Endothelial cell of umbilical vein (primary cell): ENCODE measurements at regions not wholly inside any gene's neighbourhood (a gene's known extent, or its start where the extent isn't known, plus 50 kb on each side); places are given as distances from the start of the nearest gene placed in this dataset.

Experiments
- BruUV-seq: library from RNA; stranded (reverse); fragments of 400-500 nt; replicated peaks from 2 replicates; lab custom pipeline; 2021; lab: Mats Ljungman, UMichigan
- CTCF ChIA-PET: fragments of 300-600, 350-600 bp; sonication (Branson Sonifier 250); formaldehyde crosslinking; loops from one replicate; lab custom pipeline; 2021; ENCODE audit warnings: antibody characterized with exemption, inconsistent platforms; lab: Charles Lee
- POLR2A ChIA-PET: fragments of 300-600, 350-600 bp; sonication (Branson Sonifier 250); formaldehyde crosslinking; loops from one replicate; lab custom pipeline; 2021; ENCODE audit warnings: antibody characterized with exemption, inconsistent platforms; lab: Charles Lee
- DNase-seq: peaks from one replicate; pipeline ENCODE4 v3.0.0-alpha.2; 2011; ENCODE audit warnings: low read depth, low spot score
- FAIRE-seq: peaks from 2 replicates; lab custom pipeline; 2011; peaks lifted over from hg19 to GRCh38; lab: Jason Lieb, UNC
- H2AFZ ChIP-seq: 2 replicates; pipeline ENCODE4 v1.6.0; 2012; ENCODE audit warnings: low read depth, low read length, control low read depth, inconsistent platforms
- H3K27ac ChIP-seq: 2 replicates; pipeline ENCODE4 v1.5.1; 2011; ENCODE audit warnings: low read depth, mild to moderate bottlenecking, control low read depth, low read length, moderate library complexity; ENCODE audit not compliant: insufficient read depth
- H3K27me3 ChIP-seq, 2 experiments: 2 replicates each; pipeline versions ENCODE4 v1.6.0 to v1.6.1; 2011; ENCODE audit warnings: low read length in 2 of 2, mixed read lengths in 1 of 2; ENCODE audit not compliant: control insufficient read depth in 2 of 2, insufficient read depth in 2 of 2
- H3K36me3 ChIP-seq, 2 experiments: 2 replicates in 1 of 2; 3 replicates in 1 of 2; pipeline ENCODE4 v1.5.1; 2011; ENCODE audit warnings: low read length in 2 of 2, mild to moderate bottlenecking in 1 of 2, moderate library complexity in 1 of 2; ENCODE audit not compliant: control insufficient read depth in 2 of 2, insufficient read depth in 2 of 2; ENCODE audit errors: extremely low read depth in 1 of 2
- H3K4me1 ChIP-seq: 3 replicates; pipeline ENCODE4 v1.5.1; 2011; ENCODE audit warnings: mild to moderate bottlenecking, low read length; ENCODE audit not compliant: control insufficient read depth, insufficient read depth; ENCODE audit errors: extremely low read depth
- H3K4me2 ChIP-seq: 2 replicates; pipeline ENCODE4 v1.6.1; 2011; ENCODE audit warnings: low read length, control low read depth, mixed read lengths; ENCODE audit not compliant: insufficient read depth
- H3K4me3 ChIP-seq, 3 experiments: fragments of 200-600 bp in 1 of 3; sonication (generic), shearing (Covaris generic) in 1 of 3; replicated peaks in 1 of 3; 2 replicates each; pipeline ENCODE4 v1.5.1; 2011 to 2016; ENCODE audit warnings: control low read depth in 3 of 3, low read length in 3 of 3, mild to moderate bottlenecking in 2 of 3, inconsistent platforms in 1 of 3, low read depth in 1 of 3, moderate library complexity in 1 of 3; ENCODE audit not compliant: insufficient read depth in 1 of 3
- H3K79me2 ChIP-seq: 2 replicates; pipeline ENCODE4 v1.6.0; 2012; ENCODE audit warnings: low read length, inconsistent platforms; ENCODE audit not compliant: control insufficient read depth, insufficient read depth
- H3K9ac ChIP-seq: replicated peaks from 2 replicates; pipeline ENCODE3; 2011; ENCODE audit warnings: low read length, control low read depth; ENCODE audit not compliant: insufficient read depth; ENCODE audit errors: extremely low read depth
- H3K9me1 ChIP-seq: replicated peaks from 3 replicates; pipeline ENCODE4 v1.6.0; 2011; ENCODE audit warnings: mild to moderate bottlenecking, low read length; ENCODE audit not compliant: control insufficient read depth, insufficient read depth; ENCODE audit errors: extremely low read depth
- H3K9me3 ChIP-seq: replicated peaks from 2 replicates; pipeline ENCODE4 v1.5.1; 2012; ENCODE audit warnings: low read length, inconsistent platforms; ENCODE audit not compliant: control insufficient read depth, insufficient read depth
- H4K20me1 ChIP-seq: replicated peaks from 2 replicates; pipeline ENCODE3; 2011; ENCODE audit warnings: mild to moderate bottlenecking, low read length; ENCODE audit not compliant: control insufficient read depth, insufficient read depth; ENCODE audit errors: extremely low read depth
- CTCF ChIP-seq, 2 donors: IDR thresholded peaks; 1 replicate in 1 of 2; 2 replicates in 1 of 2; pipeline ENCODE4 v1.5.1; 2011; ENCODE audit warnings: low read length in 2 of 2, mild to moderate bottlenecking in 2 of 2, moderate library complexity in 2 of 2, control low read depth in 1 of 2, inconsistent platforms in 1 of 2, low read depth in 1 of 2; ENCODE audit not compliant: insufficient read depth in 1 of 2; ENCODE audit errors: extremely low read depth in 1 of 2
- EZH2 ChIP-seq: IDR thresholded peaks from 2 replicates; pipeline ENCODE4 v1.6.1; 2012; ENCODE audit warnings: borderline replicate concordance, low read depth, mild to moderate bottlenecking, moderate library complexity, low read length, inconsistent platforms; ENCODE audit not compliant: severe bottlenecking
- FOS ChIP-seq: IDR thresholded peaks from 2 replicates; pipeline ENCODE4 v1.6.1; 2011; ENCODE audit warnings: mild to moderate bottlenecking, low read length, moderate library complexity, borderline replicate concordance; ENCODE audit not compliant: insufficient read depth
- GATA2 ChIP-seq: IDR thresholded peaks from 2 replicates; pipeline ENCODE4 v1.7.0; 2011; ENCODE audit warnings: low read depth, mild to moderate bottlenecking, moderate library complexity, mixed read lengths, low read length; ENCODE audit not compliant: insufficient read length, insufficient read depth
- MYC ChIP-seq: IDR thresholded peaks from one replicate; pipeline ENCODE4 v1.6.1; 2011; ENCODE audit warnings: mild to moderate bottlenecking, low read depth, low read length
- POLR2A ChIP-seq: IDR thresholded peaks from 2 replicates; pipeline ENCODE4 v1.6.1; 2012; ENCODE audit warnings: low read depth, mild to moderate bottlenecking, control low read depth, low read length
- dilution Hi-C: fragments of 300-500 bp; cut with MboI; formaldehyde crosslinking; loops from one replicate; pipeline ENCODE4 v1.15.0; 2019; ENCODE audit warnings: low sequenced_read_pairs; ENCODE audit not compliant: extremely low pct_ligation_motif_present
- intact Hi-C: fragments of 100-400 bp; cut with micrococcal nuclease; formaldehyde crosslinking; loops from one replicate; pipeline ENCODE4 v1.10.0; 2022
- TF ChIP-seq, protein P1 (sequence below): IDR thresholded peaks from 2 replicates; pipeline ENCODE4 v1.6.1; 2011; ENCODE audit not compliant: insufficient read depth, insufficient read length

DNA sequence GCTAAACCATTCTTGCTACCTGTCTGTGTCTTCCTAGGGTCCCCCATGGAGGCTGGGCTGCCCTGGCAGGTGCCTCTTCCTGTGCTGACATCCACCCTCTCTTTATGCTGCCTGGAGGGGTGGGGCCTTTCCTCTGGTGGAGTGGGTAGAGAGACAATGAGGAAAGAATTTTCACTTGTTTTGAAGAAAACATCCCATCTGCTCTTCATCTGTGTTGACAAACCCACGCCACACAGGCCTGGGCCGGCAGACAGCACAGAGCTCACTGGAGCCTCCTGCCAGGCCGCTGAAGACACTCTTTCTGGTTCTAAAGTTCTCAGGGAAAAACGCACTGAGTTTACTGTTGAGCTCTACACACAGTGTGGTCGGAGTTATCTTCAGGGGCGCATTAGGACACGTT, 328.2 kb downstream of the GLRX3 start:
- no peaks in the 10 kb centered on the region for H4K20me1 ChIP-seq
- FAIRE-seq (no peak), DNase-seq (no peak)
- H3K27ac ChIP-seq: no peak overlapping the region
- dilution Hi-C loops: no loop called here
- no peak overlapping the region for H2AFZ ChIP-seq
- no peaks in the 10 kb centered on the region for H3K79me2 ChIP-seq
- no peaks in the 10 kb centered on the region for H3K4me1 ChIP-seq
- H3K27me3 ChIP-seq: no peaks in the 10 kb centered on the region
- no peak overlapping the region for H3K4me2 ChIP-seq
- no peak for TF ChIP-seq EZH2
- no peak for TF ChIP-seq MYC
- intact Hi-C loops: no loop called here
- peaks cover 7% of the 10 kb centered on the region for H3K9me3 ChIP-seq
- ChIA-PET POLR2A (no interaction called here), CTCF (no interaction called here)
- H3K4me3 ChIP-seq: no peak overlapping the region
- no TSS peak for BruUV-seq
- H3K36me3 ChIP-seq: no peaks in the 10 kb centered on the region
- no peaks in the 10 kb centered on the region for H3K9me1 ChIP-seq
- no peak overlapping the region for H3K9ac ChIP-seq

DNA sequence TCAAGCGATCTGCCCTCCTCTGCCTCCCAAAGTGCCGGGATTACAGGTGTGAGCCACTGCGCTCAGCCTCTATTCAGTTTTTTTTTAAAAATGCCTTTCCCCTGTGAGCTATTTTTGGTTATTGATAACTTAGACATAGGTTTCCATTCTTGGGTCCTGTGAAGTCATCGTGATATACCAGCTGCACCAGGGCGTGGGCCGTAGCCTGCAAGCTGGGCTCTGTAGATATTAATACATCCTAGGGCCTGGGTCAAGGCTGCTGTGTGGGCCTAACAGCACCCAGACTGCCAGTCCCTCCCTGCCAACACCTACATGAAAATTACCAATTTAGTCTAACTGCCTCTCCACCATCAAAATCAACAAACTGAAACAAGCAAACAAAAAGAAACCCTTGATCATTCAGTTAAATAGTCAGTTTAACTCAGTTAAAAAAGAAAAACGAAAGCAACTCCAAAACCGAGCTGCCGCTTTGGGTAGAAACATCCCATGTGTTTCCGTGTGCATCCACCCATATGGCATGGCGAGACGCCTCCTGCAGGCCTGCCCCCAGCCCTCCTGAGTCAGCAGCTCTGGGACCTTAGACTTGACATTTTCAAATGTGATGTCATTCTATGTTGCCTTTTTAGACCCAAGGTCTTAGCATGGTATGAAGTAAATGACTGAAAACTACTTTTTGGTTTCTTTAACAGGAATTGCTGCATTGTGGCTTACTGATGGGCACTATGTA, 330.2 kb downstream of the GLRX3 start:
- Histone ChIP-seq H3K27ac (no peak overlapping the region), H3K79me2 (no peaks in the 10 kb centered on the region), H3K9ac (no peak overlapping the region), H3K36me3 (no peaks in the 10 kb centered on the region), H3K4me2 (no peak overlapping the region), H4K20me1 (no peaks in the 10 kb centered on the region), H3K4me3 (no peak overlapping the region), H3K9me3 (peaks cover 12% of the 10 kb centered on the region), H3K9me1 (no peaks in the 10 kb centered on the region), H2AFZ (no peak overlapping the region), H3K27me3 (no peaks in the 10 kb centered on the region), H3K4me1 (no peaks in the 10 kb centered on the region)
- dilution Hi-C loops: no loop called here
- TF ChIP-seq, protein P1, sequence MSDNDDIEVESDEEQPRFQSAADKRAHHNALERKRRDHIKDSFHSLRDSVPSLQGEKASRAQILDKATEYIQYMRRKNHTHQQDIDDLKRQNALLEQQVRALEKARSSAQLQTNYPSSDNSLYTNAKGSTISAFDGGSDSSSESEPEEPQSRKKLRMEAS: no peak
- TF ChIP-seq GATA2 (no peak), FOS (no peak), MYC (no peak), CTCF (IDR thresholded peaks at IDR 0.05; ENCODE audit: extremely low read depth in 1 of 2, insufficient read depth in 1 of 2, low read depth in 1 of 2, low read length in 2 of 2) (no peak), EZH2 (no peak), POLR2A (no peak)
- no peak for DNase-seq
- FAIRE-seq: no peak
- BruUV-seq: no TSS peak
- ChIA-PET CTCF (no interaction called here), POLR2A (no interaction called here)
- intact Hi-C loops: no loop called here
